Body of pancreas (tissue), 4 donors: ENCODE measurements at regions not wholly inside any gene's neighbourhood (a gene's known extent, or its start where the extent isn't known, plus 50 kb on each side); places are given as distances from the start of the nearest gene placed in this dataset.

Experiments
- ATAC-seq: fragments of 150-250 bp; one replicate; pipeline ENCODE4 v1.9.1; 2016
- DNase-seq, 4 donors: peaks; one replicate each; pipeline ENCODE4 v3.0.0-alpha.2; 2019
- H3K27ac ChIP-seq, 4 donors: fragments of 200-600 bp; sonication (generic); 1 replicate in 3 of 4; 2 replicates in 1 of 4; pipeline versions ENCODE4 v1.5.1 to v1.6.1; 2016 to 2019; ENCODE audit warnings: mild to moderate bottlenecking in 1 of 4, mixed read lengths in 1 of 4, moderate library complexity in 1 of 4
- H3K27me3 ChIP-seq, 2 donors: fragments of 200-600 bp; sonication (generic); one replicate each; pipeline ENCODE4 v1.6.0; 2016; ENCODE audit warnings: mild to moderate bottlenecking in 1 of 2
- H3K36me3 ChIP-seq, 2 donors: fragments of 200-600 bp; sonication (generic); replicated peaks in 1 of 2; 2 replicates each; pipeline ENCODE4 v1.5.1; 2016; ENCODE audit warnings: low read depth in 2 of 2; ENCODE audit not compliant: insufficient read depth in 1 of 2
- H3K4me1 ChIP-seq: fragments of 200-600 bp; sonication (generic); one replicate; pipeline ENCODE4 v1.6.0; 2016
- H3K4me3 ChIP-seq, 2 donors: fragments of 200-600 bp; sonication (generic); 1 replicate in 1 of 2; 2 replicates in 1 of 2; pipeline ENCODE4 v1.5.1; 2016 to 2019
- H3K9me3 ChIP-seq, 3 donors: fragments of 200-600 bp; sonication (generic); 1 replicate in 2 of 3; 2 replicates in 1 of 3; pipeline ENCODE4 v1.5.1; 2016
- POLR2A ChIP-seq, 3 donors: fragments of 450-650 bp; IDR thresholded peaks; one replicate each; pipeline ENCODE4 v1.6.1; 2016; ENCODE audit warnings: antibody characterized with exemption in 3 of 3, mild to moderate bottlenecking in 2 of 3
- WGBS, 2 donors: methylation state at CpG; one replicate each; pipeline ENCODE4 v1.1.5; 2017; 5-methylcytosine and 5-hydroxymethylcytosine counted together
- intact Hi-C: fragments of 100-400 bp; cut with DNase I; formaldehyde crosslinking; loops from one replicate; pipeline ENCODE4 v1.15.1; 2023
- TF ChIP-seq, protein P1 (sequence below), 7 experiments: fragments of 450-650 bp in 4 of 7; fragments of 200-600 bp in 3 of 7; sonication (generic) in 3 of 7; IDR thresholded peaks; one replicate each; pipeline ENCODE4 v1.5.1; 2016 to 2019; ENCODE audit warnings: antibody characterized with exemption in 7 of 7

DNA sequence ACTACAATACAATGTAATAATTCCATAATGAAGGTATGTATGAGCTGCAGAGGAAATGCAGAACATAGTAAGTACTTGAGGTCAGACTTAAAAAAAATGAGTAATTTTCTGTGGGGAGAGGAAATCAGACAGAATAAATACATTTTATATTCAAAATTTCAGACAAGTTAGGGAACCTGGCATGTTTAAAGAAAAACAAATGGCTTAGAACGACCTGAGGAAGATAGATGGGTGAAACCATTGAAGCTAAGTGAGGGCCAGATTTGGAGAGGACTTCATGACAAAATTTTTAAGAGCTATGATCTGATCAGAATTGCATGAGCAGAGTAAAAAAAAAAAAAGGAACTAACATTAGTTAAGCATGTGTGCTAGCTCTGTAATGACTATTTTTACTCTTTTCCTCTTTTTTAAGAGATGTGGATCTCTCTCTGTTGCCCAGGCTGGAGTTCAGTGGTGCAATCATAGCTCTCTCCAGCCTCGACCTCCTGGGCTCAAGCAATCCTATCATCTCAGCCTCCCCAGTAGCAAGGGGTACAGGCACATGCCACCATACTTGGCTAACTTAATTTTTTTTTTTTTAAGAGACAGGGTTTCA, 157.6 kb upstream of the PDE3A start:
- no peak for ATAC-seq
- no peak for DNase-seq
- Histone ChIP-seq H3K27me3 (no peaks in the 10 kb centered on the region), H3K4me3 (no peak overlapping the region), H3K27ac (peak overlapping the region in 1 of 4 donors; percentile 10), H3K9me3 (no peaks in the 10 kb centered on the region), H3K36me3 (no peaks in the 10 kb centered on the region), H3K4me1 (peaks cover 5% of the 10 kb centered on the region)
- intact Hi-C loops = no loop called here
- no peak for TF ChIP-seq POLR2A (IDR thresholded peaks at IDR 0.05)
- TF ChIP-seq, protein P1, sequence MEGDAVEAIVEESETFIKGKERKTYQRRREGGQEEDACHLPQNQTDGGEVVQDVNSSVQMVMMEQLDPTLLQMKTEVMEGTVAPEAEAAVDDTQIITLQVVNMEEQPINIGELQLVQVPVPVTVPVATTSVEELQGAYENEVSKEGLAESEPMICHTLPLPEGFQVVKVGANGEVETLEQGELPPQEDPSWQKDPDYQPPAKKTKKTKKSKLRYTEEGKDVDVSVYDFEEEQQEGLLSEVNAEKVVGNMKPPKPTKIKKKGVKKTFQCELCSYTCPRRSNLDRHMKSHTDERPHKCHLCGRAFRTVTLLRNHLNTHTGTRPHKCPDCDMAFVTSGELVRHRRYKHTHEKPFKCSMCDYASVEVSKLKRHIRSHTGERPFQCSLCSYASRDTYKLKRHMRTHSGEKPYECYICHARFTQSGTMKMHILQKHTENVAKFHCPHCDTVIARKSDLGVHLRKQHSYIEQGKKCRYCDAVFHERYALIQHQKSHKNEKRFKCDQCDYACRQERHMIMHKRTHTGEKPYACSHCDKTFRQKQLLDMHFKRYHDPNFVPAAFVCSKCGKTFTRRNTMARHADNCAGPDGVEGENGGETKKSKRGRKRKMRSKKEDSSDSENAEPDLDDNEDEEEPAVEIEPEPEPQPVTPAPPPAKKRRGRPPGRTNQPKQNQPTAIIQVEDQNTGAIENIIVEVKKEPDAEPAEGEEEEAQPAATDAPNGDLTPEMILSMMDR (IDR thresholded peaks at IDR 0.05) = no peak
- 63 to 69% methylated on average over 2 of the region's 2 CpGs for WGBS, 2 donors

DNA sequence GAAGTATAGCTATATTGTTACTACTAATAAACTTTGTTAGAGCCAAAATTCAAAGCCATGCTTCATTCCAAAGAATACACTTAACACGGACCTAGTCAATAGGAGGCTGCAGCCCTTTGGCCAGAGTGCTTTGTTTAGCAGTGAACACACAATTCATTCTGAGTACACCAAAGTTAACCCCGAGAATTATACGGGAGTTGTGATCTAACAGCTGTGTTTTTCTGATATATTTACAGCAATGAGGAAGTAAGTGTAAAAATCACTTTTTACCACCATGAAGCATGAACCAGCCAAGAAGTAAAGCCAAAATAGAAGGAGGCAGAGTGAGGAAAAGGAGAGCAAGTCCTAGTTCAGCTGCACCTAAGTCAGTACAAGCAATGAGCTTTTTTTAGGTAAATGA, 156.8 kb upstream of the PDE3A start:
- H3K4me1 ChIP-seq = peaks cover 5% of the 10 kb centered on the region
- H3K9me3 ChIP-seq = no peaks in the 10 kb centered on the region
- no peak for TF ChIP-seq POLR2A (IDR thresholded peaks at IDR 0.05)
- TF ChIP-seq, protein P1 (IDR thresholded peaks at IDR 0.05) = no peak
- no peaks in the 10 kb centered on the region for H3K27me3 ChIP-seq
- no peaks in the 10 kb centered on the region for H3K36me3 ChIP-seq
- H3K4me3 ChIP-seq = no peak overlapping the region
- no peak for ATAC-seq
- peak overlapping the region in 1 of 4 donors; percentile 62 for H3K27ac ChIP-seq
- intact Hi-C loops = no loop called here
- 38 to 41% methylated on average over 3 of the region's 3 CpGs for WGBS, 2 donors
- DNase-seq = no peak

DNA sequence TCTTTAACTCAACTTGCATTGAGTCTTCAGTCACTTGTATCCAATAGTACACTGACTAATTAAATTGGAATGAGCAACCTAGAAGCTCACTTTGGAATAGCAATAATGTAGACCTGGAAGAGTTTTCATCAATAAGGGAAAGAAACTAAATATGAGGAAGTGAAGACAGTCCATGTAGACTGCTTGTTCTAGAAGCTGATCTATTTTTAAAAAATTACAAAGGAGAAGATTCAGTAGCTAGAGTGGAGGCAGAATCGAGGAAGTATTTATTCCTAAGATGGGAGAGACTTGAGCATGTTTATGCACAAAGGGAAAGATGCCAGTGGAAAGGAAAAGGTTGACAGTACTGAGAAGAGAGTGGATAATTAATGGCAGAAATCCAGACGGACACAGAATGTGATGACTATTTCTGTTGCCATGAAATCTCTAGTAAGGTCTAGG, 156.3 kb upstream of the PDE3A start:
- 32 to 37% methylated on average over 2 of the region's 2 CpGs for WGBS, 2 donors
- no peaks in the 10 kb centered on the region for H3K27me3 ChIP-seq
- ATAC-seq = no peak
- H3K4me3 ChIP-seq = no peak overlapping the region
- H3K27ac ChIP-seq = peak overlapping the region in 1 of 4 donors; percentile 62
- intact Hi-C loops = no loop called here
- TF ChIP-seq, protein P1 (IDR thresholded peaks at IDR 0.05) = no peak
- TF ChIP-seq POLR2A (IDR thresholded peaks at IDR 0.05) = no peak
- no peak for DNase-seq
- H3K36me3 ChIP-seq = no peaks in the 10 kb centered on the region
- H3K9me3 ChIP-seq = no peaks in the 10 kb centered on the region
- H3K4me1 ChIP-seq = peaks cover 5% of the 10 kb centered on the region

DNA sequence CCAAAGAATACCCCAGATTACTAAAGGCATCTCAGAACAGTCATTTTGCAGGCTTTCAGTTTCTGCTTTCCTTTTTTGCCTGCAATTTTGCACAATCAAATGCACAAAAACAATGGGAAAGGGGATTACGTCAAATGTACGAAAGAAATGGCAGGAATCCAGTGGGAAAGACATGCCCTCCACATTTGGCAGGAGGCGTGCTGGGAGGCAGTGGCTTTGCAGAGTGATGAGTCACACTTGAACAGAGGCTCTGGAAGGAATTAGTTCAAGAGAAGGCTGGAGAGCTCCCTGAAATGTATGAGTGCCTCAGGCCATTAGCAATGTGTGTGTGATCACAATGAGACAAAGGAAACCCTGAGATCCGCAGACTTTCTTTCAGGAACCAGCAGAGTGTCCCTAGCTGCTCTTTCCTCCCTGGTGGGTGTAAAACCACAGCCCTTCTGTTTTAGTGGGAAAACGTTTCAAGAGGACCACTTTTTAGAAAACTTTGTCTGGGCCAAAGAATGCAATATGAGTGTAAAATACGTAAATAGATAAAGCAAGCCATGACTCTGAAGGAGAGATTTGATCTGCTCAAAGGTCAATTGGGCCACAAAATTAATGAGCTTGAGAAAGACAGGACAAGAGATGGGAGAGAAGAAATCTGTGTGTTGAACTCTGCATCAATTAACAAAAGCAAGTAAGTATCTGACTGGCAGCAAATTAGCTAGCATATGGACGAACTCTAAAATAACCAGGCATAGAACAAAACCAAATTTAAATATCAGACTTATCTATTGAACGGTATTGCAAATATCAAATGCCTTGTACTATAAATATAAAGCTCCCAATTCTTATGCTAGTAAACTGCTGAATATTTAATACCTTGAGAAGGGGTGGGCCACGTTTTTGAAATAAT, 155.4 kb upstream of the PDE3A start:
- WGBS, 2 donors = 40 to 51% methylated on average over 9 of the region's 9 CpGs
- H3K27ac ChIP-seq = peak overlapping the region in 2 of 4 donors; percentile 10 to 62
- peak; percentile 49 to 77 (median 69) for DNase-seq
- H3K9me3 ChIP-seq = no peaks in the 10 kb centered on the region
- no peak overlapping the region for H3K4me3 ChIP-seq
- ATAC-seq = peak; percentile 95
- no peaks in the 10 kb centered on the region for H3K36me3 ChIP-seq
- TF ChIP-seq, protein P1 (IDR thresholded peaks at IDR 0.05) = no peak
- no peak for TF ChIP-seq POLR2A (IDR thresholded peaks at IDR 0.05)
- intact Hi-C loops = no loop called here
- H3K27me3 ChIP-seq = no peaks in the 10 kb centered on the region
- H3K4me1 ChIP-seq = peaks cover 5% of the 10 kb centered on the region
